ENCODE measurements at regions not wholly inside any gene's neighbourhood (a gene's known extent, or its start where the extent isn't known, plus 50 kb on each side); places are given as distances from the start of the nearest gene placed in this dataset.

DNA sequence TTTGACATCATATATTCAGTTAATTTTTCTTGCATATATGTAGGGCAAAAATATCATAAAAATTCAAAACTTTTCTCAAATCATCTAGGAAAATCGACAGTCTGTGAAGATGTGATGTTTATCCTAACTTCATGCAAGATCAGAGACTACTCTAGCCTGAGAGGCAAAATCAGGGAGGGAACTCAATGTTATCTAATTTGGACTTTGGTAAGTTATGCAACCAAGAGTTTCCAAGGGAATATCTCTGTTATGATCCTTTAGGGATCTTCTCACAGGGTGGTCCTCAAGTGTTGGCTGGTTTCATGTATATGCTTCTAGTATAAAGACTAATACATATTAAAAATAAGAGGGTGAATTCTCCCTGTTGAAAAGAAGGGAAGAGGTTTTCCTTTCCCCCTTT is 723.9 kb downstream of the KHDRBS2 start (continued):
- TF ChIP-seq CHD7 (IDR thresholded peaks at IDR 0.05; ENCODE audit: insufficient replicate concordance, low read length) (no peak), TAF1 (IDR thresholded peaks at IDR 0.05; ENCODE audit: low read depth, low read length) (no peak), KDM5A (IDR thresholded peaks at IDR 0.05; ENCODE audit: low read length) (no peak), SP1 (IDR thresholded peaks at IDR 0.05; ENCODE audit: low read depth, low read length) (no peak), POLR2A (IDR thresholded peaks at IDR 0.05; ENCODE audit: control extremely low read depth in 1 of 2, low read depth in 2 of 2, low read length in 2 of 2) (no peak), ZNF274 (IDR thresholded peaks at IDR 0.05; ENCODE audit: borderline replicate concordance, extremely low read depth, low read length) (no peak), SIX5 (IDR thresholded peaks at IDR 0.05; ENCODE audit: low read depth, low read length) (no peak), RNF2 (IDR thresholded peaks at IDR 0.05; ENCODE audit: borderline replicate concordance, low read depth, low read length, missing control alignments, poor library complexity, severe bottlenecking) (no peak), PHF8 (conservative IDR thresholded peaks at IDR 0.05; ENCODE audit: low read depth, low read length) (no peak), RXRA (IDR thresholded peaks at IDR 0.05; ENCODE audit: insufficient read depth, low read depth, low read length) (no peak), E2F6 (IDR thresholded peaks at IDR 0.05) (no peak), JUND (IDR thresholded peaks at IDR 0.05; ENCODE audit: low read length) (no peak)
